GM10266 (cell line): ENCODE measurements at regions not wholly inside any gene's neighbourhood (a gene's known extent, or its start where the extent isn't known, plus 50 kb on each side); places are given as distances from the start of the nearest gene placed in this dataset.

Source experiments
- DNase-seq: peaks from one replicate; pipeline ENCODE4 v3.0.0; 2012; ENCODE audit errors: extremely low spot score
- CTCF ChIP-seq: IDR thresholded peaks from 2 replicates; pipeline ENCODE4 v1.5.1; 2012; ENCODE audit warnings: mild to moderate bottlenecking, low read depth; ENCODE audit not compliant: control insufficient read depth, insufficient read depth; ENCODE audit errors: missing control alignments

- no peak for DNase-seq
- TF ChIP-seq CTCF = no peak
These were observed 291.9 kb upstream of the NR5A2 start for GRCh38 chr1:199735660-199736059.

- DNase-seq = no peak
- TF ChIP-seq CTCF = no peak
These were observed 290.9 kb upstream of the NR5A2 start for GRCh38 chr1:199736646-199737045.

- no peak for TF ChIP-seq CTCF
These were observed 285.9 kb upstream of the NR5A2 start for GRCh38 chr1:199741586-199741985.

GRCh38 chr1:199742547-199742946, 285.0 kb upstream of the NR5A2 start:
- DNase-seq = no peak
- TF ChIP-seq CTCF = no peak

More at GRCh38 chr1:199741586-199741985, 285.9 kb upstream of the NR5A2 start:
- DNase-seq = no peak

- no peak for DNase-seq
- TF ChIP-seq CTCF = no peak
These were observed 284.3 kb upstream of the NR5A2 start for GRCh38 chr1:199743227-199743626.

- TF ChIP-seq CTCF = no peak
- DNase-seq = no peak
These were observed 280.7 kb upstream of the NR5A2 start for GRCh38 chr1:199746666-199747384.

GRCh38 chr1:199747984-199748383, 279.5 kb upstream of the NR5A2 start:
- no peak for DNase-seq
- TF ChIP-seq CTCF = no peak
